Loucy (cell line): ENCODE measurements at regions not wholly inside any gene's neighbourhood (a gene's known extent, or its start where the extent isn't known, plus 50 kb on each side); places are given as distances from the start of the nearest gene placed in this dataset.

Source experiments
- H2AFZ ChIP-seq: fragments of 200-600 bp; sonication (generic); 2 replicates; pipeline ENCODE4 v1.6.0; 2016; ENCODE audit warnings: antibody characterized with exemption, mild to moderate bottlenecking, low read length, moderate library complexity
- H3F3A ChIP-seq: fragments of 200-600 bp; 2 replicates; pipeline ENCODE4 v1.6.0; 2016; ENCODE audit warnings: antibody characterized with exemption, low read depth, mild to moderate bottlenecking
- H3K27me3 ChIP-seq: fragments of 200-600 bp; sonication (generic); 2 replicates; pipeline ENCODE4 v1.6.1; 2014; ENCODE audit warnings: low read length, mild to moderate bottlenecking; ENCODE audit not compliant: insufficient read depth, poor library complexity, severe bottlenecking
- H3K36me3 ChIP-seq: fragments of 200-600 bp; sonication (generic); 2 replicates; pipeline ENCODE4 v1.6.1; 2016; ENCODE audit warnings: low read length; ENCODE audit not compliant: insufficient read depth
- H3K4me1 ChIP-seq: fragments of 200-600 bp; sonication (generic); 2 replicates; pipeline ENCODE4 v1.5.1; 2014; ENCODE audit warnings: low read length, mild to moderate bottlenecking; ENCODE audit not compliant: insufficient read depth, poor library complexity, severe bottlenecking
- H3K4me2 ChIP-seq: fragments of 200-600 bp; sonication (generic); 2 replicates; pipeline ENCODE4 v1.6.0; 2014; ENCODE audit warnings: antibody characterized with exemption, low read length, low read depth, mild to moderate bottlenecking; ENCODE audit not compliant: poor library complexity, severe bottlenecking
- H3K4me3 ChIP-seq: fragments of 200-600 bp; sonication (generic); 2 replicates; pipeline ENCODE4 v1.5.1; 2014; ENCODE audit warnings: low read length, mild to moderate bottlenecking, mixed read lengths; ENCODE audit not compliant: poor library complexity, severe bottlenecking
- H3K79me2 ChIP-seq: fragments of 200-600 bp; sonication (generic); 2 replicates; pipeline ENCODE4 v1.6.1; 2014; ENCODE audit warnings: low read length; ENCODE audit not compliant: insufficient read depth
- H3K9ac ChIP-seq: fragments of 200-600 bp; sonication (generic); 2 replicates; pipeline ENCODE4 v1.6.0; 2014; ENCODE audit warnings: mild to moderate bottlenecking, low read depth, low read length, moderate library complexity; ENCODE audit not compliant: poor library complexity, severe bottlenecking
- H3K9me2 ChIP-seq: fragments of 200-600 bp; sonication (generic); replicated peaks from 2 replicates; pipeline ENCODE4 v1.6.1; 2016; ENCODE audit warnings: low read depth, low read length, mixed read lengths
- H3K9me3 ChIP-seq: fragments of 200-600 bp; sonication (generic); 2 replicates; pipeline ENCODE4 v1.6.1; 2014; ENCODE audit warnings: mild to moderate bottlenecking, antibody characterized with exemption, low read length, low read depth; ENCODE audit not compliant: insufficient read depth
- H4K20me1 ChIP-seq: fragments of 200-600 bp; sonication (generic); 2 replicates; pipeline ENCODE4 v1.6.0; 2014; ENCODE audit warnings: antibody characterized with exemption, low read length, mild to moderate bottlenecking; ENCODE audit not compliant: insufficient read depth, poor library complexity, severe bottlenecking
- CTCF ChIP-seq: fragments of 200-600 bp; sonication (generic); conservative IDR thresholded peaks from 2 replicates; pipeline ENCODE4 v1.5.1; 2014; ENCODE audit warnings: mild to moderate bottlenecking, antibody characterized with exemption, low read length
- EZH2phosphoT487 ChIP-seq: fragments of 200-600 bp; IDR thresholded peaks from 2 replicates; pipeline ENCODE4 v1.6.1; 2018; ENCODE audit warnings: antibody characterized with exemption, mild to moderate bottlenecking, moderate library complexity, borderline replicate concordance

- Histone ChIP-seq H3K4me1 (no peaks in the 10 kb centered on the region), H3K36me3 (no peaks in the 10 kb centered on the region), H3K4me2 (no peak overlapping the region), H3K9me2 (no peaks in the 10 kb centered on the region), H2AFZ (no peak overlapping the region), H3K27me3 (no peaks in the 10 kb centered on the region), H3F3A (no peaks in the 10 kb centered on the region), H3K9ac (no peak overlapping the region), H3K9me3 (no peaks in the 10 kb centered on the region; the same call in 1 of the 2 replicates), H3K79me2 (no peaks in the 10 kb centered on the region), H3K4me3 (no peak overlapping the region), H4K20me1 (no peaks in the 10 kb centered on the region)
- TF ChIP-seq EZH2phosphoT487: no peak
- TF ChIP-seq CTCF: no peak
Observed at GRCh38 chr10:127824826-127825225, 67.9 kb downstream of the CLRN3 start.

GRCh38 chr10:127826154-127826725, 66.5 kb downstream of the CLRN3 start:
- no peak overlapping the region for H2AFZ ChIP-seq
- TF ChIP-seq EZH2phosphoT487 (no peak), CTCF (no peak)

GRCh38 chr10:127827354-127828140, 65.2 kb downstream of the CLRN3 start:
- Histone ChIP-seq H3K36me3 (no peaks in the 10 kb centered on the region), H3K27me3 (no peaks in the 10 kb centered on the region)
- TF ChIP-seq EZH2phosphoT487 (no peak), CTCF (no peak)

More at GRCh38 chr10:127826154-127826725, 66.5 kb downstream of the CLRN3 start:
- no peaks in the 10 kb centered on the region for H3K79me2 ChIP-seq
- no peaks in the 10 kb centered on the region for H3K9me2 ChIP-seq
- no peaks in the 10 kb centered on the region for H3F3A ChIP-seq
- H3K4me2 ChIP-seq: no peak overlapping the region
- no peaks in the 10 kb centered on the region; the same call in 1 of the 2 replicates for H3K9me3 ChIP-seq
- no peaks in the 10 kb centered on the region for H4K20me1 ChIP-seq
- no peak overlapping the region for H3K4me3 ChIP-seq
- no peaks in the 10 kb centered on the region for H3K4me1 ChIP-seq
- H3K36me3 ChIP-seq: no peaks in the 10 kb centered on the region
- H3K27me3 ChIP-seq: no peaks in the 10 kb centered on the region
- no peak overlapping the region for H3K9ac ChIP-seq

More at GRCh38 chr10:127827354-127828140, 65.2 kb downstream of the CLRN3 start:
- H3K4me3 ChIP-seq: no peak overlapping the region
- no peaks in the 10 kb centered on the region for H3F3A ChIP-seq
- no peak overlapping the region for H2AFZ ChIP-seq
- H3K9me2 ChIP-seq: no peaks in the 10 kb centered on the region
- no peaks in the 10 kb centered on the region for H4K20me1 ChIP-seq
- H3K79me2 ChIP-seq: no peaks in the 10 kb centered on the region
- no peak overlapping the region for H3K9ac ChIP-seq
- no peaks in the 10 kb centered on the region; the same call in 1 of the 2 replicates for H3K9me3 ChIP-seq
- H3K4me1 ChIP-seq: no peaks in the 10 kb centered on the region
- no peak overlapping the region for H3K4me2 ChIP-seq
